Common myeloid progenitor, CD34-positive (primary cell): ENCODE measurements at regions not wholly inside any gene's neighbourhood (a gene's known extent, or its start where the extent isn't known, plus 50 kb on each side); places are given as distances from the start of the nearest gene placed in this dataset.
A peak's percentile ranks its signal among the peaks of the same experiment; 100 is the strongest.

Experiments used
- CTCF ChIA-PET: fragments of 350-600 bp; sonication (Branson Sonifier 250); formaldehyde crosslinking; loops from one replicate; lab custom pipeline; 2021; ENCODE audit warnings: antibody characterized with exemption; lab: Charles Lee
- POLR2A ChIA-PET: fragments of 350-600 bp; sonication (Branson Sonifier 250); formaldehyde crosslinking; loops from one replicate; lab custom pipeline; 2021; ENCODE audit warnings: antibody characterized with exemption; lab: Charles Lee
- DNase-seq, 3 donors: peaks; one replicate each; pipeline versions ENCODE4 v3.0.0 to v3.0.0-alpha.2; 2013
- H3K27ac ChIP-seq, 2 experiments: 1 replicate in 1 of 2; 2 replicates in 1 of 2; pipeline ENCODE4 v1.7.0; 2013; ENCODE audit warnings: inconsistent platforms in 2 of 2, low read length in 2 of 2, mild to moderate bottlenecking in 2 of 2, low read depth in 1 of 2, moderate library complexity in 1 of 2; ENCODE audit not compliant: severe bottlenecking in 2 of 2, insufficient read depth in 1 of 2, poor library complexity in 1 of 2
- H3K27me3 ChIP-seq, 5 experiments: replicated peaks in 2 of 5; 1 replicate in 3 of 5; 2 replicates in 2 of 5; pipeline versions ENCODE4 v1.6.1 to v1.7.0; 2013; ENCODE audit warnings: low read length in 4 of 5, mild to moderate bottlenecking in 2 of 5, moderate library complexity in 2 of 5, inconsistent platforms in 1 of 5; ENCODE audit not compliant: insufficient read depth in 5 of 5, control insufficient read depth in 4 of 5
- H3K36me3 ChIP-seq, 4 experiments: 1 replicate in 2 of 4; 2 replicates in 2 of 4; pipeline versions ENCODE4 v1.6.1 to v1.7.0; 2013; ENCODE audit warnings: low read length in 3 of 4, control low read depth in 1 of 4, mild to moderate bottlenecking in 1 of 4; ENCODE audit not compliant: control insufficient read depth in 4 of 4, insufficient read depth in 4 of 4
- H3K4me1 ChIP-seq, 4 experiments: 1 replicate in 3 of 4; 2 replicates in 1 of 4; pipeline versions ENCODE4 v1.6.1 to v1.7.1; 2013; ENCODE audit warnings: low read length in 3 of 4, mild to moderate bottlenecking in 3 of 4, control low read depth in 1 of 4, inconsistent platforms in 1 of 4, moderate library complexity in 1 of 4; ENCODE audit not compliant: control insufficient read depth in 4 of 4, insufficient read depth in 4 of 4; ENCODE audit errors: control extremely low read depth in 1 of 4
- H3K4me3 ChIP-seq, 7 experiments: 1 replicate in 4 of 7; 2 replicates in 3 of 7; pipeline versions ENCODE4 v1.5.1 to v1.7.0; 2013; ENCODE audit warnings: mild to moderate bottlenecking in 7 of 7, low read length in 6 of 7, moderate library complexity in 6 of 7, inconsistent platforms in 2 of 7, low read depth in 2 of 7, control low read depth in 1 of 7; ENCODE audit not compliant: insufficient read depth in 4 of 7, control insufficient read depth in 1 of 7; ENCODE audit errors: extremely low read depth in 1 of 7
- H3K9me3 ChIP-seq, 5 experiments: 1 replicate in 4 of 5; 2 replicates in 1 of 5; pipeline versions ENCODE4 v1.6.1 to v1.7.1; 2013; ENCODE audit warnings: low read length in 4 of 5, mild to moderate bottlenecking in 2 of 5, inconsistent platforms in 1 of 5, low read depth in 1 of 5, moderate library complexity in 1 of 5; ENCODE audit not compliant: control insufficient read depth in 4 of 5, insufficient read depth in 2 of 5; ENCODE audit errors: control extremely low read depth in 1 of 5
- WGBS: methylation state at CpG from one replicate; pipeline ENCODE4 v1.1.5; 2013; ENCODE audit not compliant: insufficient coverage; 5-methylcytosine and 5-hydroxymethylcytosine counted together

DNA sequence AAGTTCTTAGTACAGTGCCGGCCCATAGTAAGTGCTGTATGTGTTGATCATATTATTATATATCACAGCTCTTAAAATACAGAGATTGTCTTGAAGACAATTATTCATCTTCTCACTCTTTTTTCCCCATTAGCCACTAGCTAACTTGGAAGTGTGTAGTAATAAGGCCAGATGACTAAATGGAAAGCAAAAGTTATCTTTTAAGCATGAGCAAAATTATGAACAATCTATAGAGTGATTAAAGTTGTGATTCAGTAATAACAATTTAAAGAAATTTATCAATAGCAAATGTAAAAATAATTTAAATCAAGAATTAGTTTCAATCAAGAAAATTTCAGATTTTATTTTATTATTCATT is 630.9 kb upstream of the TBL1XR1 start:
- Histone ChIP-seq H3K27me3 (no peaks in the 10 kb centered on the region), H3K36me3 (no peaks in the 10 kb centered on the region), H3K27ac (no peak overlapping the region), H3K4me3 (no peak overlapping the region), H3K9me3 (no peaks in the 10 kb centered on the region), H3K4me1 (peaks cover 0 to 4% (median 3%) of the 10 kb centered on the region in 4 experiments)
- WGBS = no CpG with 5 or more reads among the region's 1 CpG
- POLR2A ChIA-PET = no interaction called here
- CTCF ChIA-PET = no interaction called here
- DNase-seq = no peak

GRCh38 chr3:177830411-177830849 is 633.1 kb upstream of the TBL1XR1 start:
- 100% methylated on average over 2 of the region's 3 CpGs for WGBS
- CTCF ChIA-PET = no interaction called here
- H3K9me3 ChIP-seq = no peaks in the 10 kb centered on the region
- peaks cover 3 to 22% (median 18%) of the 10 kb centered on the region in 4 experiments for H3K4me1 ChIP-seq
- no peak overlapping the region for H3K27ac ChIP-seq
- no peaks in the 10 kb centered on the region for H3K27me3 ChIP-seq
- no peak overlapping the region for H3K4me3 ChIP-seq
- no peaks in the 10 kb centered on the region for H3K36me3 ChIP-seq
- POLR2A ChIA-PET = no interaction called here
- no peak for DNase-seq

DNA sequence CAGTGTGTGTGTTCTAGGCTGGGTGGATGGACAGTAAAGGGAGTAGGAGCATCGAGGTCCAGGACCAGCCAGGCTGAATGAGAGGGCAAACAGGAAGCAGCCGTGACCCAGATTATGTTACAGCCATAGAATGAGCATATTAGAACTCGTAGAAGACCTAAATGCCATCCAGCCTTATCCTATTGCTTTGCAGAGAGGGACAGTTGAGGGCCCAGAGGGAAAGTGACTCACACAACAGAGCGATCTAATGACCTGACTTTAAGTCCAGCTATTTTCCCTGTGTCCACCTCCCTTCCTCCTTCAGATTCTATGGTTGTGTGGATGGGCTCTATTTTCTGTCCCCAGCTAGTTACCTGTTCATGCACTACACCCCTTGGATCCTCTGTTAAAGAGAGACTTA is 634.1 kb upstream of the TBL1XR1 start:
- ChIA-PET POLR2A (no interaction called here), CTCF (no interaction called here)
- no peaks in the 10 kb centered on the region for H3K36me3 ChIP-seq
- H3K9me3 ChIP-seq = no peaks in the 10 kb centered on the region
- no peak overlapping the region for H3K27ac ChIP-seq
- 100% methylated on average over 2 of the region's 4 CpGs for WGBS
- no peaks in the 10 kb centered on the region for H3K27me3 ChIP-seq
- no peak overlapping the region for H3K4me3 ChIP-seq
- peaks cover 3 to 31% (median 23%) of the 10 kb centered on the region in 4 experiments for H3K4me1 ChIP-seq
- no peak for DNase-seq

DNA sequence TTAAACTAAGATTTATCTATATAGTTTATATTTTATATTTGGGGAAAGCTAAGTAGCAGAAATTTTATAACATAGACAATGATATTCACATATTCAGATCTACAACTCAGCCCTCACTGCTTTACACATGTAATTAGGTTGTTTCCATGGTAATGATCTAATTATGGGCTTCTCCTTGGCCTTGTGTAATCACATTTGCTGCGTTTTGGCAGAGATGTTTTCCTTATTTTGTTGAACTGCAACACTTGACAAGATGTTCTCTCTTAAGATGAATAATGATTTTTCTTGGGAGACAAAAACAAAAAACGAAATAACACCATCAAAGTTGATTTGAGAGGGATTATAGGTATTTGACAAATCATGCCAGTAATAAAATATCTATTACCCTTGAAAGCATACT is 635.6 kb upstream of the TBL1XR1 start:
- Histone ChIP-seq H3K4me1 (peaks cover 5 to 45% (median 38%) of the 10 kb centered on the region in 4 experiments), H3K27me3 (no peaks in the 10 kb centered on the region), H3K27ac (no peak overlapping the region), H3K9me3 (no peaks in the 10 kb centered on the region), H3K36me3 (no peaks in the 10 kb centered on the region), H3K4me3 (no peak overlapping the region)
- no peak for DNase-seq
- CTCF ChIA-PET = interaction anchor here (0.6 to 1.0 kb wide), 3 partner anchors 9 to 190 kb away, joined by 3 read pairs; no protein-coding TSS in a partner anchor
- no CpG with 5 or more reads among the region's 2 CpGs for WGBS
- POLR2A ChIA-PET = no interaction called here

DNA sequence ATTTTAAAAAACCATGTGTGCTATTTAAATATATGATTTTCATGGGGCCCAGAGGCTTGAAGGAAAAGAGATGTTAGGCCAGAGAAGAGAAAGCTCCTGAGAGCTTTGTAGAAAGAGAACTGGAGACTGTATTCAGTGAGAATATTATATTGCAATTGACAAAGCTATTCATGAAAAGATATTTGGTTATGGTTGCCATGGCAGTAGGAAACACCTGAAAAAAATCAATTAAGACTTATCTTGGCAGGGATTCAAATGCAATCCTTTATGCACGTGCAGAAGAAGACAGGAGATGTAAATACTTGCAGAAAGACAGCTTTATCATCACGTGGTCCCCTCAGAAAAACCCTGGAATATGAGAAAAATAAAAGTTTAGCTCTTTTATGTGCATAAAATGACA is 636.0 kb upstream of the TBL1XR1 start:
- no peaks in the 10 kb centered on the region for H3K27me3 ChIP-seq
- no peaks in the 10 kb centered on the region for H3K36me3 ChIP-seq
- DNase-seq = peak in 1 of 3 donors; percentile 45
- 20% methylated on average over 1 of the region's 2 CpGs for WGBS
- no peak overlapping the region for H3K27ac ChIP-seq
- ChIA-PET POLR2A (no interaction called here), CTCF (interaction anchor here (0.6 to 1.3 kb wide), 4 partner anchors 9 to 190 kb away, joined by 3 read pairs; no protein-coding TSS in a partner anchor)
- H3K4me3 ChIP-seq = no peak overlapping the region
- no peaks in the 10 kb centered on the region for H3K9me3 ChIP-seq
- H3K4me1 ChIP-seq = peaks cover 9 to 49% (median 41%) of the 10 kb centered on the region in 4 experiments

DNA sequence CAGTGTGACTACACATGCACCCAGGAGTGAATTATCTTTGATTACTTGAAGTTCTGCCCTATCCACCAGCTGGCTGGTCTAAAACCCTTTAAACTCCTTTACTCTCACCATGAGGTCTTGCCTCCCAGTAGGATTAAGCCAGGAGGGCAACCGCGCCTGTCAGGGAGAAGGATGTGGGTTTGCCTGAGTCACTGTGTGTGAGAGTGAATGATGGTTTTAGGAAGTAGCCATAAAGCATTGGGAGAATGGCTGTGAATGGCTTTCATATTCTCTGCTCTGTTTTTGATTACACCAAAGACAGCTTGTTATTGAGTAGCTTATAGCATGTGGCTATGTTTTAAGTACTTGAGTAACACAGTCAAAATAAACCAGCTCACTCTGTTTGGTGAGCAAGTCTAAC is 637.7 kb upstream of the TBL1XR1 start:
- Histone ChIP-seq H3K27me3 (no peaks in the 10 kb centered on the region), H3K36me3 (no peaks in the 10 kb centered on the region), H3K27ac (no peak overlapping the region), H3K4me1 (peaks cover 11 to 51% (median 42%) of the 10 kb centered on the region in 4 experiments), H3K4me3 (no peak overlapping the region), H3K9me3 (no peaks in the 10 kb centered on the region)
- DNase-seq = peak; percentile 77 to 91 (median 87)
- POLR2A ChIA-PET = interaction anchor here (0.6 kb wide), 1 partner anchor 251 kb away, joined by 3 read pairs; no protein-coding TSS in a partner anchor
- WGBS = 0% methylated on average over 2 of the region's 2 CpGs
- CTCF ChIA-PET = interaction anchor here (1.0 to 1.4 kb wide), 2 partner anchors 9 to 36 kb away, joined by 3 to 6 read pairs; no protein-coding TSS in a partner anchor

- Histone ChIP-seq H3K4me1 (peaks cover 11 to 51% (median 42%) of the 10 kb centered on the region in 4 experiments), H3K27ac (no peak overlapping the region), H3K36me3 (no peaks in the 10 kb centered on the region), H3K27me3 (no peaks in the 10 kb centered on the region), H3K4me3 (no peak overlapping the region), H3K9me3 (no peaks in the 10 kb centered on the region)
- WGBS = 33% methylated on average over 1 of the region's 1 CpG
- ChIA-PET POLR2A (no interaction called here), CTCF (interaction anchor here (1.0 kb wide), 1 partner anchor 35 kb away, joined by 3 read pairs; no protein-coding TSS in a partner anchor)
- DNase-seq = peak in 1 of 3 donors; percentile 30
These were observed 638.6 kb upstream of the TBL1XR1 start for GRCh38 chr3:177835917-177836316.
